ENCODE measurements at regions not wholly inside any gene's neighbourhood (a gene's known extent, or its start where the extent isn't known, plus 50 kb on each side); places are given as distances from the start of the nearest gene placed in this dataset.

DNA sequence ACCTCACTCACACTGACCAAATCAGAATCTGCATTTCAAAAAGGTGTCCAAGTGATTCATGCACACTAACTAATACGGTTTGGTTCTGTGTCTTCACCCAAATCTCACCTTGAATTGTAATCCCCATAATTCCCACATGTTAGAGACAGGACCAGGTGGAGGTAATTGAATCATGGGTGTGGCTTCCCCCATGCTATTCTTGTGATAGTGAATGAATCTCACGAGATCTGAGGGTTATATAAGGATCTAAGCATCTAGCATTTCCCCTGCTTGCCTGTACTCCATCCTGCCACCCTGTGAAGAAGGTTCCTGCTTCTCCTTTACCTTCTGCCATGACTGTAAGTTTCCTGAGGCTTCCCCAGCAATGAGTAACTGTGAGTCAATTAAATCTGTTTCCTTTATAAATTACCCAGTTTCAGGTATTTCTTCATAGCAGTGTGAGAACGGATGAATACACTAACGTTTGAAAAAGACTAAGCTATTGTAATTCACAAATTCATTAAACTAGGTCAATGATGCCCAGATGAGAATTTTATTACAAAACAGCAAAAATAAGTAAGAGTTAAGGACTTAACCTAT is 759.1 kb downstream of the GALC start:
- ATAC-seq (ENCODE audit: low read depth) (no peak), DNase-seq (no peak)
- H3K27me3 Mint-ChIP-seq: no peaks in the 10 kb centered on the region
- no peak overlapping the region for H3K27ac Mint-ChIP-seq
- ChIA-PET CTCF (no interaction called here), POLR2A (no interaction called here)
- H3K9me3 Mint-ChIP-seq: peaks cover 24% of the 10 kb centered on the region
- no peak overlapping the region for H3K4me3 Mint-ChIP-seq
- TF ChIP-seq, protein P1, sequence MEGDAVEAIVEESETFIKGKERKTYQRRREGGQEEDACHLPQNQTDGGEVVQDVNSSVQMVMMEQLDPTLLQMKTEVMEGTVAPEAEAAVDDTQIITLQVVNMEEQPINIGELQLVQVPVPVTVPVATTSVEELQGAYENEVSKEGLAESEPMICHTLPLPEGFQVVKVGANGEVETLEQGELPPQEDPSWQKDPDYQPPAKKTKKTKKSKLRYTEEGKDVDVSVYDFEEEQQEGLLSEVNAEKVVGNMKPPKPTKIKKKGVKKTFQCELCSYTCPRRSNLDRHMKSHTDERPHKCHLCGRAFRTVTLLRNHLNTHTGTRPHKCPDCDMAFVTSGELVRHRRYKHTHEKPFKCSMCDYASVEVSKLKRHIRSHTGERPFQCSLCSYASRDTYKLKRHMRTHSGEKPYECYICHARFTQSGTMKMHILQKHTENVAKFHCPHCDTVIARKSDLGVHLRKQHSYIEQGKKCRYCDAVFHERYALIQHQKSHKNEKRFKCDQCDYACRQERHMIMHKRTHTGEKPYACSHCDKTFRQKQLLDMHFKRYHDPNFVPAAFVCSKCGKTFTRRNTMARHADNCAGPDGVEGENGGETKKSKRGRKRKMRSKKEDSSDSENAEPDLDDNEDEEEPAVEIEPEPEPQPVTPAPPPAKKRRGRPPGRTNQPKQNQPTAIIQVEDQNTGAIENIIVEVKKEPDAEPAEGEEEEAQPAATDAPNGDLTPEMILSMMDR (IDR thresholded peaks at IDR 0.05): no peak
- intact Hi-C loops (cut with micrococcal nuclease): no loop called here
- H3K4me1 Mint-ChIP-seq: no peaks in the 10 kb centered on the region
- no peaks in the 10 kb centered on the region for H3K36me3 Mint-ChIP-seq (ENCODE audit: low read depth)

DNA sequence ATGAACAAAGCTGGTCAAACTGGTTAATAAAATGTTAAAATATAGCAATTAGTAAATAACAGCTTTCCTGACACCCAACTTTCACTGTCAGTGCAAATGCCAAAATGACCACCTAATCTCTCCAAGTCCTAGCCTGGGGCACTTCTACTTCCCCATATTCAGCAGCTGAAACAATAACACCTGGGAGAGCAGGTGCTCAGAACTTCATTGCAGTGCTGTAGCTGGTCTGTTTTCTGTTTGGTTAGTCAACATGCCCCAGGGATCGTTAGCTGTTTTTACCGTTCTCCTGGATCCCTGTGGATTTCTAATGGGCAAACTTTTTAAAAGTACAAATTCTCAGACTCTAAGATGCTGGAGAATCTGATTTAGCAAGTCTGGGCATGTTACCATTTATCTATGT is 759.7 kb downstream of the GALC start:
- H3K4me3 Mint-ChIP-seq: no peak overlapping the region
- CTCF ChIA-PET: no interaction called here
- intact Hi-C loops (cut with micrococcal nuclease): no loop called here

DNA sequence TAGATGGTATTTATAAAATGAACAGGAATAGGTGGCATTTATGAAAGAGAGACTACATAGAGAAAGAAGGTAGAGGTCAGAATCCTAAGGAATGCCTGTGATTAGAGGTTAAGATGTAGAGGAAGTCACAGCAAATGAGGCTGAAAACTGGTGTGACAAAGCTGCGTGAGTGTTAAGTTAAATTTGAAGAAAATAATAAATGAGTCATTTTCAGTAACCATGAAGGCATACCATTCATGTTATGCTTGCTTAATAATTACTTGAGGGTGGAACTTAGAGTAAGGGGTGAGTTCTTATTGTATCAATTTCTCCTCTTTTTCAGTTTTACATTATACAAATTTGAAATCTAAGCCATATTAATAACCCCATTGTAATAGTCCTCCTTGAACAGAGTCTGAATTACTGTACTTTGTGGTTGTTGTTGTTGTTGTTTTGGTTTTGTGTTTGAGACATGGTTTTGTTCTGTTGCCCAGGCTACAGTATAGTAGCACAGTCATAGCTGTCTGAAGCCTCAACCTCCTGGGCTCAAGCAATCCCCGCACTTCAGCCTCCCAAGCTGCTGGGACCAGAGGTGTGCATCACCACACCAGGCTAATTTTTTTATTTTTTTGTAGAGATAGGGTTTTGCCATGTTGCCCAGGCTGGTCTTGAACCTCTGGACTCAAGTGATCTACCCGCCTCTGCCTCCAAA is 761.5 kb downstream of the GALC start:
- Mint-ChIP-seq H3K27me3 (no peaks in the 10 kb centered on the region), H3K36me3 (ENCODE audit: low read depth) (no peaks in the 10 kb centered on the region), H3K27ac (no peak overlapping the region), H3K9me3 (peaks cover 13% of the 10 kb centered on the region), H3K4me3 (no peak overlapping the region), H3K4me1 (no peaks in the 10 kb centered on the region)
- TF ChIP-seq, protein P1 (IDR thresholded peaks at IDR 0.05): no peak
- intact Hi-C loops (cut with micrococcal nuclease): no loop called here
- DNase-seq (no peak), ATAC-seq (ENCODE audit: low read depth) (no peak)
- ChIA-PET CTCF (no interaction called here), POLR2A (no interaction called here)

More for the DNA sequence above, 759.7 kb downstream of the GALC start:
- no peak for ATAC-seq (ENCODE audit: low read depth)
- H3K36me3 Mint-ChIP-seq (ENCODE audit: low read depth): no peaks in the 10 kb centered on the region
- no peak overlapping the region for H3K27ac Mint-ChIP-seq
- H3K4me1 Mint-ChIP-seq: no peaks in the 10 kb centered on the region
- TF ChIP-seq, protein P1 (IDR thresholded peaks at IDR 0.05): no peak
- POLR2A ChIA-PET: no interaction called here
- no peak for DNase-seq
- no peaks in the 10 kb centered on the region for H3K27me3 Mint-ChIP-seq
- peaks cover 20% of the 10 kb centered on the region for H3K9me3 Mint-ChIP-seq

DNA sequence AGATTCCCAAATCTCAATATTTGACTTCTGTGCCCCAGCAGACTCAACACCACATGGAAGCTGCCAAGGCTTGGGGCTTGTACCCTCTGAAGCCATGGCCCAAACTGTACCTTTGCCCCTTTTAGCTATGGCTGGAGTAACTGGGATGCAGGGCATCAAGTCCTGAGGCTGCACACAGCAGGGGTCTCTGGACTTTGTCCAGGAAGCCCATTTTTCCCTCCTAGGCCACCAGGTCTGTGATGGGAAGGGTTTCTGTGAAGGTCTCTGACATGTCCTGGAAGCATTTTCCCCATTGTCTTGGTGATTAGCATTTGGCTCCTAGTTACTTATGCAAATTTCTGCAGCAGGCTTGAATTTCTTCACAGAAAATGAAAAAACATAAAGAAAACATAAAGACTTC is 762.3 kb downstream of the GALC start:
- H3K36me3 Mint-ChIP-seq (ENCODE audit: low read depth): no peaks in the 10 kb centered on the region
- peaks cover 10% of the 10 kb centered on the region for H3K9me3 Mint-ChIP-seq
- no peak for ATAC-seq (ENCODE audit: low read depth)
- H3K4me1 Mint-ChIP-seq: no peaks in the 10 kb centered on the region
- intact Hi-C loops (cut with micrococcal nuclease): no loop called here
- no peak overlapping the region for H3K4me3 Mint-ChIP-seq
- POLR2A ChIA-PET: no interaction called here
- DNase-seq: no peak
- TF ChIP-seq, protein P1 (IDR thresholded peaks at IDR 0.05): no peak
- H3K27ac Mint-ChIP-seq: no peak overlapping the region
- CTCF ChIA-PET: no interaction called here
- no peaks in the 10 kb centered on the region for H3K27me3 Mint-ChIP-seq

DNA sequence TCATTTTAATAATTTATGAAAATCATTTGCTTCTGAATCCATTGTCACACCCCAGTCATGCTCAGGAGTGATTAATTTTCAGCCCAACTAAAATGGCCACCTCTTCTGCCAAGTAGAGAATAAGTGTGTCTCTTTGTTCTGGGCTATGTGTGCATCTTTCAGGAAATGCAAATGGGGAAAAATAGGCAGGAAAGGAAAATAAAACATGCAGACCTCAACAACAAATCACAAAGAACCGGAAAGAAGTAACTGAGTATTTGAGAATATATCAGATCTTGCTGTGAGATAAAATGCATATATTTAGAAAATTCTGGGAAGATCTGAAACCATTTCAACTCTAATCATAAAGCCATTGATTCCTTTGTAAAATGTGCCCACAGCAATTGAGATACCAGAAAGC is 763.9 kb downstream of the GALC start:
- no peaks in the 10 kb centered on the region for H3K27me3 Mint-ChIP-seq
- CTCF ChIA-PET: no interaction called here
- ATAC-seq (ENCODE audit: low read depth) (no peak), DNase-seq (no peak)
- TF ChIP-seq, protein P1 (IDR thresholded peaks at IDR 0.05): no peak
- POLR2A ChIA-PET: no interaction called here
- H3K9me3 Mint-ChIP-seq: peaks cover 12% of the 10 kb centered on the region
- H3K27ac Mint-ChIP-seq: no peak overlapping the region
- H3K4me3 Mint-ChIP-seq: no peak overlapping the region
- H3K4me1 Mint-ChIP-seq: no peaks in the 10 kb centered on the region
- intact Hi-C loops (cut with micrococcal nuclease): no loop called here
- H3K36me3 Mint-ChIP-seq (ENCODE audit: low read depth): no peaks in the 10 kb centered on the region
